ENCODE measurements at regions not wholly inside any gene's neighbourhood (a gene's known extent, or its start where the extent isn't known, plus 50 kb on each side); places are given as distances from the start of the nearest gene placed in this dataset.

- H3K27me3 ChIP-seq = no peaks in the 10 kb centered on the region
- WGBS, 2 donors (ENCODE audit: low coverage in 1 of 2) = 13% methylated on average over 1 of the region's 1 CpG; no CpG with 5 or more reads in 1 of the 2 donors
- no peaks in the 10 kb centered on the region for H3K36me3 ChIP-seq
- TF ChIP-seq CTCF (IDR thresholded peaks at IDR 0.05) (no peak), POLR2A (IDR thresholded peaks at IDR 0.05) (no peak), EP300 (IDR thresholded peaks at IDR 0.05) (no peak), POLR2AphosphoS5 (IDR thresholded peaks at IDR 0.05) (no peak)
- H3K9me3 ChIP-seq = no peaks in the 10 kb centered on the region
- ATAC-seq = no peak
- no peak overlapping the region for H3K27ac ChIP-seq
- no peak overlapping the region for H3K4me3 ChIP-seq
- H3K4me1 ChIP-seq = no peaks in the 10 kb centered on the region
Measured at GRCh38 chr5:6162175-6162574, 216.2 kb downstream of the MED10 start.

- no peaks in the 10 kb centered on the region for H3K9me3 ChIP-seq
- no peak for ATAC-seq
- no peaks in the 10 kb centered on the region for H3K4me1 ChIP-seq
- H3K4me3 ChIP-seq = no peak overlapping the region
- H3K27ac ChIP-seq = no peak overlapping the region
- H3K36me3 ChIP-seq = no peaks in the 10 kb centered on the region
- TF ChIP-seq POLR2AphosphoS5 (IDR thresholded peaks at IDR 0.05) (no peak), EP300 (IDR thresholded peaks at IDR 0.05) (no peak), CTCF (IDR thresholded peaks at IDR 0.05) (no peak), POLR2A (IDR thresholded peaks at IDR 0.05) (no peak)
- no peaks in the 10 kb centered on the region for H3K27me3 ChIP-seq
- 65% methylated on average over 8 of the region's 8 CpGs; no CpG with 5 or more reads in 1 of the 2 donors for WGBS, 2 donors (ENCODE audit: low coverage in 1 of 2)
Measured at GRCh38 chr5:6161257-6161656, 217.1 kb downstream of the MED10 start.

GRCh38 chr5:6159832-6160430, 218.4 kb downstream of the MED10 start:
- Histone ChIP-seq H3K27ac (no peak overlapping the region), H3K4me3 (no peak overlapping the region), H3K27me3 (no peaks in the 10 kb centered on the region), H3K36me3 (no peaks in the 10 kb centered on the region), H3K9me3 (no peaks in the 10 kb centered on the region), H3K4me1 (no peaks in the 10 kb centered on the region)
- TF ChIP-seq POLR2AphosphoS5 (IDR thresholded peaks at IDR 0.05) = no peak
- TF ChIP-seq EP300 (IDR thresholded peaks at IDR 0.05) = no peak
- no peak for TF ChIP-seq POLR2A (IDR thresholded peaks at IDR 0.05)
- WGBS, 2 donors (ENCODE audit: low coverage in 1 of 2) = 46 to 60% methylated on average over 2 to 3 of the region's 3 CpGs
- no peak for ATAC-seq

- no peak overlapping the region for H3K27ac ChIP-seq
- H3K36me3 ChIP-seq = no peaks in the 10 kb centered on the region
- no peaks in the 10 kb centered on the region for H3K9me3 ChIP-seq
- H3K4me3 ChIP-seq = no peak overlapping the region
- TF ChIP-seq CTCF (IDR thresholded peaks at IDR 0.05) (no peak), EP300 (IDR thresholded peaks at IDR 0.05) (no peak), POLR2AphosphoS5 (IDR thresholded peaks at IDR 0.05) (no peak), POLR2A (IDR thresholded peaks at IDR 0.05) (no peak)
- H3K4me1 ChIP-seq = no peaks in the 10 kb centered on the region
- WGBS, 2 donors (ENCODE audit: low coverage in 1 of 2) = 58 to 63% methylated on average over 10 to 12 of the region's 12 CpGs
- no peak for ATAC-seq
- H3K27me3 ChIP-seq = no peaks in the 10 kb centered on the region
Measured at GRCh38 chr5:6158974-6159831, 219.1 kb downstream of the MED10 start.

- ATAC-seq = no peak
- Histone ChIP-seq H3K27ac (no peak overlapping the region), H3K36me3 (no peaks in the 10 kb centered on the region), H3K9me3 (no peaks in the 10 kb centered on the region), H3K27me3 (no peaks in the 10 kb centered on the region), H3K4me3 (no peak overlapping the region), H3K4me1 (no peaks in the 10 kb centered on the region)
- WGBS, 2 donors (ENCODE audit: low coverage in 1 of 2) = 81 to 91% methylated on average over 7 of the region's 7 CpGs
- no peak for TF ChIP-seq EP300 (IDR thresholded peaks at IDR 0.05)
Measured at GRCh38 chr5:6154216-6154615, 224.1 kb downstream of the MED10 start.

- Histone ChIP-seq H3K4me3 (no peak overlapping the region), H3K27me3 (peaks cover 4% of the 10 kb centered on the region), H3K9me3 (no peaks in the 10 kb centered on the region), H3K36me3 (no peaks in the 10 kb centered on the region), H3K27ac (no peak overlapping the region), H3K4me1 (no peaks in the 10 kb centered on the region)
- no peak for ATAC-seq
- 56% methylated on average over 2 of the region's 2 CpGs; no CpG with 5 or more reads in 1 of the 2 donors for WGBS, 2 donors (ENCODE audit: low coverage in 1 of 2)
- TF ChIP-seq POLR2AphosphoS5 (IDR thresholded peaks at IDR 0.05) = no peak
- TF ChIP-seq CTCF (IDR thresholded peaks at IDR 0.05) = no peak
- no peak for TF ChIP-seq EP300 (IDR thresholded peaks at IDR 0.05)
- TF ChIP-seq POLR2A (IDR thresholded peaks at IDR 0.05) = no peak
Measured at GRCh38 chr5:6146271-6146670, 232.1 kb downstream of the MED10 start.

All from gastroesophageal sphincter (tissue), 4 donors.